Stimulated activated CD4-positive, alpha-beta T cell treated with anti-CD3 and anti-CD28 coated beads, Interleukin-4, amount 100 ng/mL, for 1 hour (primary cell): ENCODE measurements at regions not wholly inside any gene's neighbourhood (a gene's known extent, or its start where the extent isn't known, plus 50 kb on each side); places are given as distances from the start of the nearest gene placed in this dataset.
A peak's percentile ranks its signal among the peaks of the same experiment; 100 is the strongest.

ENCODE experiments used
- DNase-seq: peaks from one replicate; pipeline ENCODE4 v3.0.0-alpha.2; 2020

DNA sequence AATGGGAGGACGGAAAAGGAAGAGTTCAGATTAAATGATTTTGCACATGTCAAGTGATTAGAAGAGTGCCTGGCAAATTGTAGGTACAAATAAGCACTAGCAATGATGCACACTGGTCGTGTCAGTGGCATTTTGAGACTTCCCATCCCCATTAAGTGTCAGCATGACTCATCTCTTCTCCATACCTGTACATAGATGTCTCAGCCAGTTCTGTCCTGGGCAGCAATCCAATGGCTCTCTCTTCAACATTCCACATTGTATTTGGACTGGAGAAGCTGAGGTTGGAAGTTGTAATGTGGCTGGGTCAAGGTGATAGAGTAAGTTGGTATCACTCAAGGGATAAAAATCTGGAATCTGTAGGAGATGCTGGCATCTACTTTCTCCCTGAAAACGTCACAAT lies 742.7 kb downstream of the VRK1 start:
- DNase-seq, result no peak

DNA sequence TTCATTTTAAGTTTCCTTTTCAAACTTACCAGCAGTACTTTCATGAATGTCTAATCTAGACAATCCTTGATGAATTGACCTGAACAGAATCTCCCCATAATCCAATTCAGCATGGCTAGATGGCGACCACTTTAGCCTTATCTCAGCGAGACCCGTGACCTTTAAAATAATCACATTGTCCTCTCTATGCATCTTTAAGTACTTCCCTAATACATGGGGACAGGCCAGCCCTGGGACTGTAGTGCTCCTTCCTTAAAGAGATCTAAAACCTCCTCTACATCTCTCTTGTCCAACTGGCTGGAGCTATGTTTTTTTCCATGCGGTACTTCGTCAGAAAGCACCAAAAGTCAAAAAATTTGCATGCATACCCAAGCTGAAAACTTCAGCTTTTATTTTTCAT lies 746.0 kb downstream of the VRK1 start:
- DNase-seq, result no peak

DNA sequence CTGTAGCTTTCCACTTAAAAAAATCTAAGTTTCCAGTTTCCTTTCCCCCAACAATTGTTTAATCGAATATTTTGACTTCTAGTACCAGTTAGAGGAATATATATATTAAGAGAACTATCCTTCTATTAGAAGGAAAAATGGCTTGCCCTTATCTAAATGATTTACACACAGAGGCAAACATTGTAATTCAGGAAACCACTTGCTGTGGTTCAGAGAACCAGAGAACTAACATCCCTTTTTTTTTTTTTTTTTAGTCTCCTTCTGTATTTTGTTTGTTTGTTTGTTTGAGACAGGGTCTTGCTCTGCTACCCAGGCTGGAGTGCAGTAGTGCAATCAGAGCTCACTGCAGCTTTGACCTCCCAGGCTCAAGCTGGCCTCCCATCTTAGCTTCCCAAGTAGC lies 746.6 kb downstream of the VRK1 start:
- DNase-seq, result no peak

DNA sequence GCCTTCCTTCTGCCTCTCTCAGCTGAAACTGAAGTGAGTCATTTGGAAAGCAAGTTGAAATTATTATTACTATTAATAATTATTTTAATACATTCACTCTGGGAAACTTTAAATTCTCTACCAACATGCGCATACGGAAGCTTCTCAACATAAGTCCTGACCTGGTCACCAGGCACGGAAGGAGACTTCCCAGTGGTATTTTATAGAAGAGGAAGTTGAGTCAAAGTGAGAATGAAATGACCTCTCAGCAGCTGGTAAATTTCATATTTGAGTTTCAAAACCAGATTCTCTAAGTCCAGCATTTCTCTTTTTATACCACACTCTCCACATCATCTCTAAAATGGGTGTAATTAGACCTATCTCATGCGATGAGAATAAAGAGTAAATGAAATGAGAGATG lies 747.4 kb downstream of the VRK1 start:
- DNase-seq, result no peak

DNA sequence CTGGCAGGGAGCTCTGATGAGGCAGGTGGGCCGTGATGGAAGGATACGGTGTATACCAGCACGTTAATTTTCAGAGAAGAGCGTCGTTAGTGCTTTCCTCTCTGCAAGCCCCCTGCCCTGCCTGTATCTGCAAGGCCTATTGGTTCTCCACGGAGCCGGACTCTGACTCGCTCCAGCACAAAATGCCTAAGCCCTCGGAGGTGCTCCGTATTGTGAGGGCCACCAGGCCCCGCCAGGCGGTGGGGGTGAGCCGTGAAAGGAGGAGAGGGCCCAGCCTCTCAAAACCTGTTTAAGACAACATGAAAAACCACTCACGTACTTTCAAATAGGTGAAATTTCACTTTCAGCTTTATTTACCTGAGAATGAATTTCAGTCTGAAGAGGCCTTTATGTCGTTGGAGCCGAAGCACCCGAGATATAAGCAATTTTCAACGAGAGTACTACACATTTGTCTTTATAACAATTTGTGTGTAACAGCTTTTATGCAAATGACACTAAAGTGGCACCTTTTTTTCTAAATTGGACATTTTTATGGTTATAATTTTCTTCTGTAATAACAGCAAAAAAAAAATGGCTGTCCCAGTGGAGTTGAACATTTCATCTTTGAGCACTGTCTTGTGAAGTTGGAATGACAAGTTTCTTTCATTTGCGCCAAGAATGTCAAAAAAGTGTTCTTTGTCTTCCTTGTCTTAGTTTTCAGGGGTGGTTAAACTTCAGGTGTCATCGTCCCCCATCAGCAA lies 749.5 kb downstream of the VRK1 start:
- DNase-seq, result no peak

DNA sequence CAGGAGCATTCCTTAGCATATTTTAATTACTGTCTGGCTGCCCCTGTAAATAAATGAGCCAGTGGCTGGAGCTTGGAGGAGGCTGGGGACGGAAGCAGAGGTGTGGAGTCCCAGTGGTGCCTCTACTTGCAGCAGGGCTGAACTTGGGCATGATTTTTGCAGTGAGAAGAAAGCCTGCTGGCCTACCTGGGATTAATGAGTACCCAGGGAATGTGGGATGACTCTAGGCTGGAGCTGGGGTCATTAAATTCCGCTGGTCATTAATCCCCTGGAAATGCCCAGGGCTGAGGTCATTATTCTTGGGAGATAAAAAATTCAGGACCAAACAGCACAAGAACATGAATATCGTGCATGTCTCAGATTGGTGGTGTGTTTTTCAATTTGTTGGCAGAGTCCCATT lies 753.3 kb downstream of the VRK1 start:
- no peak for DNase-seq

DNA sequence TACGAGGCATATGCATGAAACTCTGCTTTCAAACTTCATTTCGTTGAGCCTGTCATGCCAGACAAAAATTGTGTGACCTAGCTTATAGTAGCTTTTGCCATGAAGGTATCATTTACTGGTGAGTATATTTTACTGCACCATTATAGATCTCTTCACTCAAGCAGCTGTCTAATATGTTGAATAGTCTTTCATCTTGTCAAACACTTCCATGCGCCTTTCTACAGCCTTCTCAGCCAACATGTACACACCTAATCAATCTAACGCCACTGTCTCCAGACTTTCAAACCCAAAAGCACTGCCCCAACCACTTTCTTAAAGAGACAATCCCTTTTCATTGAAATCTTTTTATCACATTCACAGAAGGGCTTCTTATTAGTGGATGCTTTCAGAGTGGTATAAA lies 757.4 kb downstream of the VRK1 start:
- DNase-seq, result no peak

DNA sequence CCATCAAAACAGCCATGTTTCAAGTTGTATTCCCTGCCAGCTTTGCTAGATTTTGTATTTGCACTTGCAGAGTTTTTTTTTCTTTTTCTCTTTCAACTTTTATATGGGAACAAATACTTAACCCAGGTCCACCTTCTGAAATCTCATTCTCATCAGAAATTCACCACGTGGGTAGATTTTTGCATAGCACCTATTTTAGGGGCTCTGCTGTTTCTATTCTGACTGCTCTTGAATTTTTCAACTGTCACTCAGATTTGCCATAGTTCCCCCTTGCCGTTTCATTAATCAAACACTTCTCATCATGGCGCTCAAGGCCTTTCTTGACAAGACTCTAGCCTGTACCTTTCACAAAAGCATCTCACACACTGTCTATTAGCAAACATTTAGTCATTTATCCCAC lies 767.2 kb downstream of the VRK1 start:
- no peak for DNase-seq

DNA sequence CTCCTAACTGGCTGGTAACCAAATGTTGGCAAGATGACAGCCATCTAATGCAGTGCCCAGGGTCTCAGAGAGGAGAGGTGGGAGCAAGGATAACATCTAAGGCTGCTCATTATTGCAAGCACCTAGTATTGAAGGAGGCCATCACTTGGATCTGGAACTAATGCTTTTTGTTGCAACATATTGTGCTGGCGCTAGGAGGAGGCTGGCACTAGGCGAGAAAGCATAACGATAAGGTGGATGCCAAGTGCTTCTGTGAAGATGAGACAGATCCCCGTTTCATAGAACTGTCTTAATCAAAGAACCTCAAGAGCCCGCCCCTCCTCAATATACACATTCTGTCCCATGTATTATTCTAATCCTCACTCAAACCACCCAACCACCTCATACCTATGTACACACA lies 774.0 kb downstream of the VRK1 start:
- no peak for DNase-seq

DNA sequence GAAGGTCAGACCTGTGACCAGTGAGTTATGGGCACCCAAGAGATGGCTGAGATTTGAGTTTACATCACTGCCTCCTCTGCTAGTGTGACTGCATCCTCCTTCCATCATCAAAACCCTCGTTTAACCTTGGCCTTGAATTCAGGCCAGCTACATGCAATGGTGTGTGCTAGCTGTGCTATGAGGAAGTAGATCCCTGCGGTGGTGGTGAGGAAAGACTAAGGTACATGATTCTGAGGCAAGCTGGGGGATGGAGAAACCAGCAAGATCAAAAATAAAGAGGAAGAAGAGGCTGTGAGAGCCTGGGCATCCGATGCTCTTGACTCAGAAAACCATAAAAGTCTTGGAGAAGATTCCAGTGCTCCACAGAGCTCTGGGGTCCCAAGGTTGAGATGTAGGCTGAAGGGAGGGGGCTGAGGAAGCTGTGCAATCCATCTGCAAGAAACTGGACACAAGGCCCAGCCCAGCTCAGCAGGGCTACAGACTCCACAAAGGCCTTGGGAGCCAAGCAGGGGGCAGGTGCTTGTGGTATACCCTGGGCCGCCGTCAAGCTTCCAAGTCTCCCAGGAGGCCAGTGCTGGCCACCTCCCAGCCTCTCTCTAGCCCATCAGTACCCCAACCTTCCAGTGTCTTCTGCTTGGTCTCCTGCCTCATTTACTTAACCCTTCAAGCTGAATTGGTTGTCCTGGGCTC lies 774.8 kb downstream of the VRK1 start:
- no peak for DNase-seq

DNA sequence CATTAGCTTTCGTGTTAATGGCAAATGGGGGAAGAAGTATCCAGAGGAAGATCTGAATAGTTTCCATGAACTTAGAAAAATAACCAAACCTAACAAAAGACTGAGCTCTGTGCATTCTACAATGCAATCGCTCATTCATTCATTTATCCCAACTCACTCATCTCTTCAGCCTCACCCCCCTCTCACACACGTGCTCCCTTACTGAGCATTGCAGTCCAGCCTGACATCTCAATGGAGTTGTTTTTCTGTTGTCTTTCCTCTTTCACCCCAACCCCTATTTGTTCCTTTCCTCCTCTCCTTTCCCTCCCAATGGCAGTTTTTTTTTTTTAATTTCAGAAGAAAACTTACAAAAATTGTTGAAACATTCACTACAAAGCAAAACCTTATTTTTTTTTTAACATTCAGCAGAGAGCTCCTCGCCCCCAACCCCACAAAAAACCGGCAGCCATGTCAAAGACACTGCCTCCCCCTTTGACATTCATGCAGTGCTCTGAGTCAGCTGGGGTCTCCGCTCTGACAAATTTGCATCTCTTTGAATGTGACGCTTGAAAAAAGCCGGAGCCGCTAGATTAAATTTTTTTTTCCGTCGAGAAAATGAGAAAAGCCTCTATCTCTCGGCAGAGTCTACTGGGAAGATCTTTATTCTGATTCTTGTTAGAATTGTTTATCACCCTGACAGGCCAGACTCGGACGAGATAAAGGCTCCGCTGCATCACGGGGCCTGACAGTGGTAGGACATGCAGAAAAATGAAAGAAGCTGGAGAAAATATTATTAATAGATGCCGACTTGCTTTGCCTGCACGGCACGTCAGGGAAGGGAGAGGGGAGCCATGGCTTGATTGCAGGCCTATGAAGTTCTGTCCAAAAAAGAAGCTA lies 775.6 kb downstream of the VRK1 start:
- no peak for DNase-seq

DNA sequence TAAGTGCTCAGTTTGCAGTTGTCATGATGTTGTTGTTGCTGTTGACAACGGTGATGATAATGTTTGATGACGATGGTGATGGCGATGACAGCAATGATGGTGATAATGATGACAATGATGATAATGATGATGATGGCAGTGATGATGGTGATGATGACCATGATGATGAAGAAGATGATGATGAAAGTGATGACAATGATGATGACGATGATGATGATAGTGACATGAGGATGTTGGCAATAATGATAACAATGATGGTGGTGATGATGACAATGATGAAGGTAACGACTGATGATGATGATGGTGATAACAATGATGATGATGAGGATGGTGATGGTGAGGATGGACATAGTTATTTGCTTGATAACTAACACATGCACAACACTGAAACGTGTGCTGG lies 778.5 kb downstream of the VRK1 start:
- no peak for DNase-seq

DNA sequence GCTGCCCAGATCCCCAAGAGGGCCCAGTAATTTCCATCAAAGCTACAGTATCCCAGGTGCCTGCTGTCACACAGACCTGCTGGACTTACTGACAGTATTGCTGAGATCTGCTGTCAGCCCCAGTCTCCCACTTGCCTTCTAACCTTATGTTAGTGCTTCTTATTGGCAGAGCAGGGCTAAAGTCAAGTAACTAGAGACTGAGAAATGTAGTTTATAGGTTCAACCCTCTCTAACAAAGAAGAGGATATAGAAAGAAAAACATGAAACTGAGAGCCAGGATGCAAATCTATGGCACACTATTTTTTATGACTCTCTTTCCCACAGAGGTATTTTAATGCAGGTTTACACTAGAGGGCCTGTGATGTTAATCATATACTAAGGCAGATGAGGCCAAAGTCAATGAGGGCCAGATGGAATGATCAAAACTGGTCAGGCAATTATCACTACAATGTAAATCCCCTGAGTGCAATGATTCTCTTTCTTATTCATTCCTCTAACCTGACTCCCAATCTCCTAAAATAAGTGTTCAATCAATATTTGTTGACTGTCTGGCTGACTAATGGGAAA lies 781.9 kb downstream of the VRK1 start:
- DNase-seq, result no peak

DNA sequence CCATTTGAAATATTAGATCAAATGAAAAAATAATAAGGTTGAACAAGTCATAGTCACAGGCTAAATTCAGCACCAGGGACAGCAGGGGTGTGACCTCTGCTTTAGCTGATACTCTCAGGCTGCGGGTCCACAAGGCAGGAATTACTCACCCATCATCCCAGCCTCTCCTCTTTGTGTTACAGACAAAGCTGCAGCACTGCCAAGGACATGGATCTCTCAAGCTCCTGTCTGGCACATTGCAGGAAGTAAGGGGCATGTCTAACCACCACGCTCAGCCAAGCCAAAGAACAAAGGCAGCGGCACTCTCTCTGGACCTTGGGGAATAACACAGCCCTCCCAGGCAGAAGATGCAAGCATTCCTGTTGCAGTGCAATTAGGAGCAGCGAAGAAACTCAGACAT lies 783.8 kb downstream of the VRK1 start:
- no peak for DNase-seq

DNA sequence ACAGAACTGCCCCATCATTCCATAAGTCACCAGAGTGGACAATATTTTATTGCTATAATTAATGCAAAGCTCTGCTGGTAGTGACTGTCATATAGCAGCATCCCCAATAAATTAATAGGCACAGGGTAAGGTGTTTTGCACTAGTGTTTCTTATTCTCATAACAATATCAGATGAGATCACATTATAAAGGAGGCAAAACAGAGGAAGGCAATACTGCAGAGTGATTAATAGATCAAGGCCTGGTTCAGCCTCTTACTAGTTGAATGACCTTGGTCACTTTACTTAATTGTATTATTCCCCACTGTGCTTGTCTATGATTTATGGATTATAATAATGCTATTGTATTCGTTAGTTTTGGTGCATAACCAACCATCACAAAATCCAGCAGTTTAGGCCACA lies 784.8 kb downstream of the VRK1 start:
- DNase-seq, result no peak

DNA sequence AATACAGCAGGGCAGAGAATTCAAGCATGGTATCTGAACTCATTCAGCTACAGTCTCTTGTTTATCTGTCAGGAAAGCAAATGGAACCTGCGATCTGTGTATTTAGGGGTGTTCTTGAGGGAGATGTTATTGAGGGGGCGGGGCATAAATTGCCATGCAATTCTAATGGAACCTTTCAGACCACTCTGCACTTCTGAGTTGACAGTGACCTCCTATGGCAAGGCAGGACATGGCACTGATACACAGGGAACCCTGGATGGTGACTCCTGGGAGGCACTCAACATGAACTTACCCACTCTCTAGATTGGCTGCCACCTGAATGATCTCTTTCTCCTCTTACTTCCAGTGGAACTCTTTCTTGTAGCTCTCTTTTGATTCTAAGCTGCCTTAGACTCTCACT lies 787.3 kb downstream of the VRK1 start:
- no peak for DNase-seq

DNA sequence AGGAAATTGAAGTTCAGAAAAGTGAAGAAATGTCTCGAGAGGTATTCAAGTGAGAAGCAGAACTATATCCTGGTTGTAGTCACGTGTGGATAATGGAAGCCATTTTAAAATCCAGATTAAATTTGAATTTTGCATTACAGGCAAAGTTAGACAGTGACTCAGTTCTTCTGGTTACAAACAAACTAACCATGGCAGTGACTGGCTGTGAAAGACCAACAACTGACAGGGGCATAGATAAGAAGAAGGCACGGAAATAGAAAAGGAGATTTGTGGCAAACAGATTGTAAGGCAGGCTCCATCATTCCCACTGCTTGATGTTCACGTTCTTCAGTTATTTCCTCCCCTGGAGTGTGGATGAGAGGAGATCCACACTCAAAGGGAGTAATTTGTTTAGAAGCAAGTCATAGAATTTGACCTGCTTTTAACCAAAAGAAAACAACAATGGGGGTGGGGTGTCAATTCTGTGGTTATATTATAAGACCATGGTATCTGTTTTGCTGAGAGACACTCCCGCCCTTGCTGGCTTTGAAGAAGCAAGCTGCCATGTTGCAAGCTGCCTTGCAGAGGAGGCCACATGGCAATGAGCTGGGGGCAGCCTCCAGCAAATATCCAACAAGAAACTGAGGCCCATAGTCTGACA lies 795.3 kb downstream of the VRK1 start:
- DNase-seq, result no peak

DNA sequence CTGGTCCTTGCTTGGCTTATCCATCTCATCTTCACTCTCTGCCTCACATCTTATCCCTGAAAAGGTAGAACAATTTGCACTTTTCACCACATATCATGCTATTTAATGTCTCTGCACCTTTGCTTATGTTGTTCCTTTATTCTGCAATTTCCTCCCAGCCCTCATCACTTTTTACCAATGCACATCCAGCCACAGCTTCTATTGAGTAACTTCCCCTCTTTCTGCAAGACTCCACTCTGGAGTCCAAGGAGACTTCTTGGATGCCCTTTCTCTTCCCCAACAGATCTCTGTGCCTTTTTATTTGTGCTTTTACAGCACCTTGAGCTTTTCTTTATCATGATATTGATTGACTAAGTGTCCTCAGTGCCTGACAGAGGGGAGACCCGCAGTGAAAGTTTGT lies 797.1 kb downstream of the VRK1 start:
- DNase-seq, result no peak

DNA sequence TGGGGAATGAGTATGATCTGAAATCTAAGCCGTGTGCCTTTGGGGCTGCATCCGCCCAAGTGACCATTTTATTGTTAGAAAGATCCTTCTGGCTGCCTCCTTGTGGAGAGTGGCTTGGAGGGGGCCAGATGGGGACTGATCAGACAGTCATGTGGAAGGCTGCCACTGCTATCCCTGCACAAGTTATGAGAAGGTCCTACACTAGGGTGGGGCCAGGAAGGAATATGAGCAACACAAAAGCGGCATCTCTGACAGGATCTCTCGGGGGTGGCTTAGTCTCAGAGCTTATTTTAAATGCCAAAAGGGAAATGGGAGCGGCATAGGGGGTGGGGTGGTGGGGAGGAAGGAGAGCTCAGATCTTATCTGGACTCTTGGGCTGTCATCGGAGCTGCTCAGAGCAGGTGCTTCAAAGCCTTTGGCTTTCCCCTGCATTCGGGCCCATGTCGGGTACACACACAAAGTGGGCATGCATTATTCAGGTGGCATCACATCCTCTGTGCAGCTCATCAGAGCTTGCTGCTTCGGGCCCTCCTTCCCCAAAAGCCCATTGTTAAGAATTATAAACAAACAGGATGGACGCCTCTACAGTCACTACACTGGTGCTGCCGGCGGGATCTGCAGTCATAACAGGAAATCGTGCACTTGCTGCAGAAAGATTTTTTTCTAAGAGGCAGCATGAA lies 805.4 kb downstream of the VRK1 start:
- DNase-seq, result peak; percentile 45

DNA sequence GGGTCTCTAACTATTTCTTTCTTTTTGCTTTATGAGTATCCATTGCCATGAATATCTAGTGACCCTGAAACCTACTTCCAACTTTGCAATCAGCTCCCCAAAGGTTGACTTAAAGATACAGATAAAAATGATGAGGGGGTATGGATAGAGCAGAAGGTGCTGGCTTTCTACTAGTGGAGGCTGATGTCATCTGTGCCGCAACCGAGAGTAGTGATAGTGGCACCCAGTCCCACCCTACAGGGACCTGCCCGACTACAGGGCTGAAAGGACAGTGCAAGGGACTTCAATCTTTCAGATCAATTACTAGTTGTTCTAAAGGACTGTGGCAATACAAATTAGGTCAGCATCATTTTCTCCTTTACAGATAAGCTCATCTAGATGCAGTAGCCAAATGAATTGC lies 806.0 kb downstream of the VRK1 start:
- DNase-seq, result peak; percentile 13

DNA sequence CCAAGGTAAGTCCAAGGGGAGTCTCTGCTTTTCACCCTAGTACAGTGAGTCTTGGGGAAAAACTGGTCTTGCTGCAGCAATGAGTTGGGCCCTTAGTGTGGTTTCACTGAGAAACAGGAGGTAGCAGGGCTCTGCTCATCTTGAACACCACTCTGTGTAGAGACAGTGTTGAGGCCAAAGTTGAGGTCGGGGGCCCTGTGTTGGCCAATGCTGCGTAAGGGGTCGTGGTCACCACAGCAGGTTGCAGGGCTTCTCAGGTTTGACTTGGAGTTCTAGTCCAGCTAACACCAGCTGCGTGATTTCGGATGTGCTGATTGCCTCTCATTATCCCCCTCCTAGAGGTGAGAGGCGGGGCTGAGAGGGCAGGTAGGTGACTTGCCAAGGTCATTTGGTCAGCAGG lies 807.5 kb downstream of the VRK1 start:
- no peak for DNase-seq

DNA sequence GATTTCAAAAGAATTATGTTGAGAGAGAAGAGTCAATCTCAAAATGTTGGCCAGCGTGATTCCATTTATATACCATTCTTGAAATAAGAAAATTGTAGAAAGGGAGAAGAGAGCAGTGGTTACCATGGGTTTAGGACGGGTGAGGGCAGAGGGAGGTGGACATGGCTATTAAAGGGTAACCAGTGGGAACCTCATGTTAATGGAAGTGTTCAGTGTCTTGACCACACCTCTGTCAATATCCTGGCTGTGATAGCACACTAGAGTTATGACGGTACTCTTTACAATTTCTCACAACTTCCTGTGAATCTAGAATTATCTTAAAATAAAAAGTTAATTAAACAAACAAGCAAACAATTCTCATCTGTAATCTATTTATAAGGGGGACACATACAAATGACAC lies 821.2 kb downstream of the VRK1 start:
- no peak for DNase-seq
